ENCODE measurements at regions not wholly inside any gene's neighbourhood (a gene's known extent, or its start where the extent isn't known, plus 50 kb on each side); places are given as distances from the start of the nearest gene placed in this dataset.

- H3K18ac ChIP-seq (ENCODE audit: low read depth, low read length) = no peak overlapping the region
- no peak for ATAC-seq (ENCODE audit: low read depth)
- H3K9ac ChIP-seq (ENCODE audit: low read depth, low read length) = no peak overlapping the region
- no peaks in the 10 kb centered on the region for H3K9me3 ChIP-seq (ENCODE audit: control insufficient read depth, insufficient read depth, low read length)
- POLR2A ChIA-PET (ENCODE audit: unreplicated experiment) = no interaction called here
- H2AK9ac ChIP-seq (replicated peaks; ENCODE audit: low read depth, low read length, poor library complexity) = no peak overlapping the region
- intact Hi-C loops (cut with micrococcal nuclease) (no loop called here), in situ Hi-C loops (cut with MboI; ENCODE audit: low sequenced_read_pairs) (loop anchor here (10.0 kb wide), 1 partner anchor 118 kb away; no protein-coding TSS in a partner anchor), dilution Hi-C loops (cut with HindIII; ENCODE audit: low sequenced_read_pairs, unreplicated experiment) (no loop called here)
- no peak overlapping the region for H3K27ac ChIP-seq (ENCODE audit: insufficient read depth, low read length)
- no peak overlapping the region for H2BK15ac ChIP-seq (ENCODE audit: low read depth, low read length)
- H3K4ac ChIP-seq (ENCODE audit: low read depth, low read length) = no peak overlapping the region
- no peak overlapping the region for H3K14ac ChIP-seq (replicated peaks; ENCODE audit: low read depth, low read length)
- no peak overlapping the region for H4K91ac ChIP-seq (ENCODE audit: insufficient read depth, low read depth, low read length)
- no peak overlapping the region for H3K56ac ChIP-seq (ENCODE audit: extremely low read depth, insufficient read depth, low read length)
- H3K36me3 ChIP-seq (ENCODE audit: control insufficient read depth, insufficient read depth, low read length) = no peaks in the 10 kb centered on the region
- no peak overlapping the region for H2BK20ac ChIP-seq (ENCODE audit: low read depth, low read length)
- no peak for DNase-seq
- no peak for TF ChIP-seq POLR2A (IDR thresholded peaks at IDR 0.05; ENCODE audit: low read depth, low read length)
- TF ChIP-seq CEBPB (IDR thresholded peaks at IDR 0.05; ENCODE audit: low read depth, low read length) = 0 out of 2 replicates have a peak, but pooled peaks have one; percentile 43
- WGBS, 2 experiments (ENCODE audit: extremely low coverage in 2 of 2, insufficient read length in 1 of 2) = 0% methylated on average over 1 of the region's 2 CpGs; no CpG with 5 or more reads in 1 of the 2 experiments
- H4K8ac ChIP-seq (ENCODE audit: low read depth in 2 of 2, low read length in 2 of 2) = no peak overlapping the region
- no peak overlapping the region for H3K4me2 ChIP-seq (ENCODE audit: low read depth, low read length)
- no peaks in the 10 kb centered on the region; the same call in 1 of the 2 replicates for H4K20me1 ChIP-seq (ENCODE audit: insufficient read depth, low read length)
- H4K5ac ChIP-seq (ENCODE audit: low read depth, low read length) = no peak overlapping the region
- no peak overlapping the region for H2AFZ ChIP-seq (replicated peaks; ENCODE audit: low read length, poor library complexity)
- no peaks in the 10 kb centered on the region for H3K79me1 ChIP-seq (ENCODE audit: low read depth in 1 of 2, low read length in 2 of 2)
- no peak overlapping the region; the same call in 1 of the 2 replicates for H2AK5ac ChIP-seq (ENCODE audit: low read depth, low read length)
- H2BK120ac ChIP-seq (ENCODE audit: low read depth, low read length) = no peak overlapping the region
- no peaks in the 10 kb centered on the region for H3K9me1 ChIP-seq (ENCODE audit: insufficient read depth, low read length)
- BruUV-seq (replicated peaks) = no TSS peak
- no peak overlapping the region for H3K23ac ChIP-seq (ENCODE audit: low read depth, low read length)
- CTCF ChIA-PET = no interaction called here
- no peak overlapping the region for H3K4me3 ChIP-seq (ENCODE audit: insufficient read depth, low read depth, low read length)
- H3K27me3 ChIP-seq (ENCODE audit: control insufficient read depth, insufficient read depth, low read length) = peaks cover 34% of the 10 kb centered on the region
- H2BK5ac ChIP-seq (ENCODE audit: low read depth, low read length, poor library complexity, severe bottlenecking) = peak overlapping the region; percentile 41
- H3K4me1 ChIP-seq (ENCODE audit: control insufficient read depth, insufficient read depth, low read length) = 0 out of 2 replicates have a peak, but pooled peaks cover 2% of the 10 kb centered on the region
Measured at GRCh38 chr6:41466437-41466990, 79.7 kb upstream of the FOXP4 start.

Measured in IMR-90 (cell line).